SK-N-MC (cell line): ENCODE measurements at regions not wholly inside any gene's neighbourhood (a gene's known extent, or its start where the extent isn't known, plus 50 kb on each side); places are given as distances from the start of the nearest gene placed in this dataset.

Experiments used
- DNase-seq: peaks from one replicate; pipeline ENCODE4 v3.0.0-alpha.2; 2011; ENCODE audit warnings: low read depth, low spot score
- H3K27ac ChIP-seq: fragments of 200-600 bp; sonication (generic); 2 replicates; pipeline ENCODE4 v1.5.1; 2016; ENCODE audit warnings: mixed run types
- H3K36me3 ChIP-seq: fragments of 200-600 bp; sonication (generic); 2 replicates; pipeline ENCODE4 v1.6.1; 2017; ENCODE audit warnings: antibody characterized with exemption, low read length, mixed read lengths; ENCODE audit not compliant: insufficient read depth
- H3K4me3 ChIP-seq: fragments of 200-600 bp; sonication (generic); 2 replicates; pipeline ENCODE4 v1.5.1; 2016
- H3K9ac ChIP-seq: fragments of 200-600 bp; sonication (generic); 2 replicates; pipeline ENCODE4 v1.8.0; 2017; ENCODE audit warnings: mixed run types, mixed read lengths; ENCODE audit not compliant: insufficient read length
- H3K9me3 ChIP-seq: fragments of 200-600 bp; sonication (generic); 2 replicates; pipeline ENCODE4 v1.6.1; 2017; ENCODE audit warnings: low read depth, mild to moderate bottlenecking, antibody characterized with exemption, low read length, moderate library complexity, mixed read lengths
- EZH2 ChIP-seq: fragments of 200-600 bp; sonication (generic); IDR thresholded peaks from one replicate; pipeline ENCODE4 v1.6.1; 2017; ENCODE audit warnings: antibody characterized with exemption
- FOXP2 ChIP-seq: optimal IDR thresholded peaks from 2 replicates; pipeline ENCODE3; 2011; ENCODE audit warnings: mild to moderate bottlenecking, moderate library complexity; ENCODE audit not compliant: insufficient read depth; ENCODE audit errors: extremely low read length, control extremely low read depth
- POLR2AphosphoS5 ChIP-seq: IDR thresholded peaks from 2 replicates; pipeline ENCODE4 v1.6.1; 2012; ENCODE audit warnings: mild to moderate bottlenecking, low read depth, low read length, borderline replicate concordance

DNA sequence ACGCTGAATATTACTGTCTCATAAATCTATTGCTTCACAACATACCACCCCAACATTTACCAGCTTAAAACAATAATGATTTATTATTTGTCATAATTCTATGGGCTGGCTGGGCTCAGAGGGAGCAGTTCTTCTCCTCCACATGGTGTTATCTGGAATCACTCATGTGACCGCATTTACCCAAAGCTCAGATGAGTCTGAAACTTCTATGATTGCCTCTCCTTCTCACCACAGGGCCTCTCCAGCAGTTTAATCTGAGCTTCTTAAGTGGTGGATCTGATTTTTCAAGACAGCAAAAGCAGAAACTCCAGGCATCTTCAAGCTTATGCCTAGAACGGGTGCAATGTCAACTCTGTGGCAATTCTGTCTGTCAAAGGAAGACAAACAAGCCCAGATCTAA lies 210.3 kb upstream of the ADRA1B start:
- Histone ChIP-seq H3K36me3 (no peaks in the 10 kb centered on the region), H3K27ac (no peak overlapping the region), H3K9ac (no peak overlapping the region), H3K9me3 (no peaks in the 10 kb centered on the region), H3K4me3 (no peak overlapping the region)
- DNase-seq = no peak
- no peak for TF ChIP-seq EZH2
- TF ChIP-seq FOXP2 = no peak
- no peak for TF ChIP-seq POLR2AphosphoS5

DNA sequence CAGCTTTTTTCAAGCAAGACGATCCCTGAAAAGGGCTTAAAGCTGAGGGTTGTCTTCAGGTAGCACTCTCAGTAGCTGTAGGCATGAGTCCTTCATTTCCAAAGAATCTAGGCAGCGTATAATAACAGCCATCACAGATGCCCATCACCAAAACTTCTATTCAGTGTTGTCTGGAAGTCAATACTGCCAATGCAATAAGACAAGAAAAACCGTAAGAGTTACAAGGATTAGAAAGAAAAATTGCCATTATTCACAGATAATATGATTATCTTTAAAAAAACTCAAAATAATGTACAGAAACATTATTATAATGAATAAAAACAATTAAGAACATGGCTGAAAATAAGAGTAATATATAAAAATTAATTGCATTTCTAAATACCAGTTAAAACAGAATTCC lies 208.2 kb upstream of the ADRA1B start:
- Histone ChIP-seq H3K9ac (no peak overlapping the region), H3K27ac (no peak overlapping the region), H3K4me3 (no peak overlapping the region), H3K36me3 (no peaks in the 10 kb centered on the region), H3K9me3 (no peaks in the 10 kb centered on the region)
- no peak for DNase-seq
- TF ChIP-seq POLR2AphosphoS5 = no peak
- no peak for TF ChIP-seq FOXP2
- TF ChIP-seq EZH2 = no peak

DNA sequence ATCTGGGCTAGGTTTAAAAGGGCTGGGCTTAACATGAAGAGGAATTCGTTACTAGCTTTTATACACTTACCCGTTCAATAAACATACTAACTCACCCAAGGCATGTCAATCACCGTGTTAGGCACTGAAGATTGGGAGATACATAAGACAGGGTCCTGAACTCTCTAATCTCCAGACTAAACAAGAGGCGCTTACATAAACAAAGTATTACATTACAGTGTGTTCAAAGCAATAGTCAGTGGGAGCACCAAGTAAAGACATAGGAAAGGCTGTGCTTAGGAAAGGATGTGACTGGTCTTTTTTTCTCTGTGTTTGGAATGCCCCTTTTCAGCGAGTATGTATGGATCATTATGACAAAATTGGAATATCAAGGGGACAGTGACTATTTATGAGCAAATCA lies 203.6 kb upstream of the ADRA1B start:
- Histone ChIP-seq H3K36me3 (no peaks in the 10 kb centered on the region), H3K9me3 (no peaks in the 10 kb centered on the region), H3K4me3 (no peak overlapping the region), H3K9ac (no peak overlapping the region), H3K27ac (no peak overlapping the region)
- no peak for TF ChIP-seq POLR2AphosphoS5
- no peak for TF ChIP-seq FOXP2
- no peak for DNase-seq

GRCh38 chr5:159713254-159713653 lies 203.0 kb upstream of the ADRA1B start:
- TF ChIP-seq FOXP2 = no peak
- no peak for TF ChIP-seq EZH2
- no peak for TF ChIP-seq POLR2AphosphoS5
- no peak for DNase-seq
- no peaks in the 10 kb centered on the region for H3K9me3 ChIP-seq
- H3K36me3 ChIP-seq = no peaks in the 10 kb centered on the region
- no peak overlapping the region for H3K27ac ChIP-seq
- no peak overlapping the region for H3K4me3 ChIP-seq
- H3K9ac ChIP-seq = no peak overlapping the region

DNA sequence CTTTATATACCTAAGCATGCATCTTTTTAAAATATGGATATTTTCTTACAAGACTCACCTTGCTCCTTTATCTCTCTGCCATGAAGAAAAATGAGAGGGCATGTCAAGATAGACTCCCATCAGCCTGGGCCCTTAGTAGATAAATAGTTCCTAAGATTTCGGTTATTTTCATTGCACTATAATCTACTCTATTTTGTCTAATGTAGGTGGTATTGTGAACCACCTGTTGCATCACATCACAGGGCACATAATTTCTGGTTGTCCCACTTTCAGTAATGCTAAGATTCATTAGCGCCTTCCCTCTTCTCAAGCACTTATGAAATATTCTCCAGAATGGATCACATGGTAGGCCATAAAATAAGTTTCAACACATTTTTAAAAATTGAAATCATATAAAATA lies 202.5 kb upstream of the ADRA1B start:
- no peaks in the 10 kb centered on the region for H3K9me3 ChIP-seq
- H3K36me3 ChIP-seq = no peaks in the 10 kb centered on the region
- no peak overlapping the region for H3K27ac ChIP-seq
- H3K4me3 ChIP-seq = no peak overlapping the region
- H3K9ac ChIP-seq = no peak overlapping the region
- no peak for TF ChIP-seq FOXP2
- no peak for TF ChIP-seq POLR2AphosphoS5
- no peak for TF ChIP-seq EZH2
- DNase-seq = no peak

DNA sequence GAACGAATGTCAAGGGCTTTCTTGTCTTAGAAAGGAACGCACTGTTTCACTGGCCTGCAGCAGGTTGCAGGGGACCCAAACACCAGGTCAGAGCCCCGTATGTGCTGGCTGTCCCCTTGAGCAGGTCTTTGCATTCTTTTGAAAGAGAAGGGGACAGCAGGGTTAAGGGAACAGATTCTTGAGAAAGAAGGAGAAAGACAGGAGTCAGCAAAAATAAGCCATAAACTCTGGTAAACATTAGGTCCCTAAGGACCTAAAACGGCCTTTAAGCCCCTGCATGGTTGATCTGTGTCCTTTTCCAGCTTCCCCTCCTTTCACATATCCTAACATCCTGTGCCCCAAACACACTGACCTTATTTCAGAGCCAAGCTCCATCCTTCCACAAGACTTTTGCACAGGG lies 190.8 kb upstream of the ADRA1B start:
- no peak overlapping the region for H3K27ac ChIP-seq
- DNase-seq = no peak
- H3K9ac ChIP-seq = no peak overlapping the region
- H3K36me3 ChIP-seq = no peaks in the 10 kb centered on the region
- H3K9me3 ChIP-seq = no peaks in the 10 kb centered on the region
- TF ChIP-seq FOXP2 (no peak), EZH2 (no peak)
- H3K4me3 ChIP-seq = no peak overlapping the region

DNA sequence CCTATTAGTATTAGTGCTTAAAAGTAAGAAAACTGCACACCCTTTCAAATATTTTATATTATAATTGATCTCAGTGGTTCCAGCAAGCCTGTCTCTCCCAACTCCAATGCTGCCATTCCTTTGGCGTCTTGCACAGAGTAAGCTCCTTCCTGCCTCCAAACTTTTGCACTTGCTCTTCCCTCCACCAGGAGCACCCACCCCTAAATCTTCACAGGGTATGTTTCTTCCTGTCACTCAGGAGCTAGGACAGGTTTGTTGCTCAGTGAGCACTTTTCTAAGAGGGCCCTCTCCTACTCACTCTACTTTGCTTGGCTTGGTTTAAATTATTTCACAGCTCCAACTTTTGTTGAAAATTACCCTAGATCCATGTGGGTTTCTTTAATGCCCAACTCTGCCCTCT lies 189.1 kb upstream of the ADRA1B start:
- no peak overlapping the region for H3K9ac ChIP-seq
- H3K27ac ChIP-seq = no peak overlapping the region
- no peaks in the 10 kb centered on the region for H3K9me3 ChIP-seq
- no peak for TF ChIP-seq POLR2AphosphoS5
- no peak for TF ChIP-seq FOXP2
- TF ChIP-seq EZH2 = no peak
- no peak overlapping the region for H3K4me3 ChIP-seq
- DNase-seq = no peak
- H3K36me3 ChIP-seq = no peaks in the 10 kb centered on the region

- Histone ChIP-seq H3K4me3 (no peak overlapping the region), H3K9me3 (no peaks in the 10 kb centered on the region), H3K9ac (no peak overlapping the region), H3K36me3 (no peaks in the 10 kb centered on the region), H3K27ac (no peak overlapping the region)
- no peak for DNase-seq
- TF ChIP-seq FOXP2 (no peak), POLR2AphosphoS5 (no peak), EZH2 (no peak)
These were observed 186.0 kb upstream of the ADRA1B start for GRCh38 chr5:159730285-159730684.

DNA sequence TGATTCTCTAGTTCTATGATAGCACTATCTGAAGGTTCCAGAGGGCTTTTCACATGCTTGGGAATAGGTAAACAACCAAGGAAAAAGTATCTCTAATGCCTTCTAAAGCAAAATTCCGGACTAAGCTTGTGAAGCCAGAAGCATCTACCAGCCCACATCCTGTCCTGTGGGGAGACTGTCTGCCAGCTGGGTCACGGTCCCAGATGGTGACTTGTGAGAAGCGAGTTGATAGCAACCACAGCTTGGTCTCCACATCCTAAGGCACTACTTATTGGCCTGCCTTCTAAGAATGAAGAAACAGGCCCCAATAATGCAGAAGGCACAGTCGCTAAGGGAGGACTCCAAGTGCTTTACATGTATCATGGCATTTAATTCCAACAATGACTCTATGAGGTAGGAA lies 184.1 kb upstream of the ADRA1B start:
- no peak for DNase-seq

More for the DNA sequence above, 184.1 kb upstream of the ADRA1B start:
- H3K27ac ChIP-seq = no peak overlapping the region
- H3K9me3 ChIP-seq = no peaks in the 10 kb centered on the region
- H3K36me3 ChIP-seq = no peaks in the 10 kb centered on the region
- H3K9ac ChIP-seq = no peak overlapping the region
- TF ChIP-seq EZH2 (no peak), POLR2AphosphoS5 (no peak), FOXP2 (no peak)
- H3K4me3 ChIP-seq = no peak overlapping the region
